Stimulated activated CD8-positive, alpha-beta memory T cell treated with anti-CD3 and anti-CD28 coated beads, Interleukin-7, amount 100 ng/mL, for 24 hours (primary cell): ENCODE measurements at regions not wholly inside any gene's neighbourhood (a gene's known extent, or its start where the extent isn't known, plus 50 kb on each side); places are given as distances from the start of the nearest gene placed in this dataset.
"Not testable (repeated sequence)": the region's sequence is repeated elsewhere in the genome, so short reads cannot be mapped to it uniquely, and the experiment has no call there.

Source experiments
- DNase-seq: peaks from one replicate; pipeline ENCODE4 v3.0.0-alpha.2; 2020; ENCODE audit warnings: low read depth

DNA sequence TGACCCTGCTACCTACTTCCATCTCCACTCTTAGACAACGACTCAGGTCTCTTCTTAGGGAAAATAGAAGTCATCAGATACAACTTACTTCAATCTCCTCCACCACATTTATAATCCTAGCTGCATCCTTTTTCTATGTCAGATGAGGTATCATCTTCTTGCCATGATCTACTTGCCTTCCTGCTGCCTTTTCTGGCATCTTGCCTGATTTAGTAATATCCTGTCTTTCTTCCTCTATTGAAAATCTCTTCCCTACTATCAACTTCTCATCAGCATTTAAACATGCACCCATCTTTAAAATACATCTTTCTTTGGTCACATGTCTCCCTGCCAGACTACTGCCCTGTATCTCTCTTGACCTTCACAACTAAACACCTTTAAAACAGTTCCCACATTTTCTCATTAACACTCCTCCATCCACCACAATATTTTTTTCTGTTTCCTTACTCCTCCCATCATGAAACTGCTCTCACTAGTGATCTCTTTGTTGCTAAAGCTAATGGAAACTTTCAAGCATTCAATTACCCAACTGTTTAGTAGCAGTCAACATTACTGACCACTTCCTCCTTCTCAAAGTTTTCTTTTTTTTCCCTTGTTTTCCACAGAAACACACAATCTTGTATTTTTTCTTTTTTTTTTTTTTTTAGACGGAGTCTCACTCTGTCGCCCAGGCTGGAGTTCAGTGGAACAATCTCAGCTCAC is 100.8 kb upstream of the CXorf66 start:
- no peak for DNase-seq

DNA sequence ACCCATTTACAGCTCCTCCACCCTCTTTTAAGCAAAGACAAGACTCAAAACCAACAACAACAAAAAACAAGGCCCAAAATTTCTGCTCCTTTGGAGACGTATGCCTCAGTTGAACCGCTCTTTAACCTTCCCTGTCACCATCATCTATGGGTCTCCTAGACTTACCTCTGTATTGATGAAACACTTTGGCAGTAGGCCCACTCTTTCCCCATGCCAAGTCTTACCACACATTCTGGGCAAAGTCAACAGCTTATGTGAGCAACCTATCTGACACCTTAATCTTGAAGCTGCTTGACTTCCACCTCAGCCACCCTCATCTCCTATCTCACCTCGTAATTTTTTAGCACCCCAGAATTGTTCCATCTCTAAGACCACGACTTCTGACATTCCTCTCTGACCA is 99.7 kb upstream of the CXorf66 start:
- no peak for DNase-seq

DNA sequence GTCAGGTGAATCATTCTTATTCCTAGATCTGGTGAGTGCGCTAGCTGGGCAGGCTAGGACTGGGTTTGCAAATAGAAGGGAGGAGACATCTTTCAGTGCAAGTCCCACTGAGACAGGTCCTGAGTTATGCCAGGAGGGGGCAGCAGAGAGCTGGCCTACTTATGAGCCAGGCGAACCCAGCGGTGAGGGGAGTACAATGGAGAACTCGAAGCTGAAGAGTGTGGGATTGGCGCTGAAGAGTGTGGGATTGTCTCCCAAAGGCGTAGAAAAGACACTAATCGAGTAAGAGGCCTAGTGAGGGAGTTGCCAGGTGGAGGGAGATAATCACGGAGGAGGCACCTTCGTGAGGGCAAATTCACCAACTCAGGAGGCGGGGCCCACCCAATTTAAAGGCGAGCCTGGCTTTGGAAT is 91.7 kb upstream of the CXorf66 start:
- DNase-seq: peak; percentile 13

DNA sequence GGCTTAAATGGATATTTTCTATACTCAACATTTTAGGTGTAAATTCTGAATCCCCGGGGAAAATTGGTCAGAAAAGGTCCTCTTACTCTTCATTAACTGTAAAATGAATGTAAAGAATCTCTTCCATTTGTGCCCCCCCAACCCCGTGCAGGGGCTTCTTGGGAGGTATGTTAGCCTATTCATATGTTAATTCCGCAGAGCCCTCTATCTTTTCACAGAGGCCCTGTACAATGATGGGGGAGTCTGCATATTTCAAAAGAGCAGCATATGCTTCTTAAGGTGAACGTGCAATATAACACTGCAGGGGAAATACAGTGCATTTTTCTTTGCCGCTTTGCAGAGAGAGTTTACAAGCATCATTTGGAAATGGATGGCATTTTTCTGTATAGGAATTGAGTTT is 88.5 kb upstream of the CXorf66 start:
- no peak for DNase-seq

DNA sequence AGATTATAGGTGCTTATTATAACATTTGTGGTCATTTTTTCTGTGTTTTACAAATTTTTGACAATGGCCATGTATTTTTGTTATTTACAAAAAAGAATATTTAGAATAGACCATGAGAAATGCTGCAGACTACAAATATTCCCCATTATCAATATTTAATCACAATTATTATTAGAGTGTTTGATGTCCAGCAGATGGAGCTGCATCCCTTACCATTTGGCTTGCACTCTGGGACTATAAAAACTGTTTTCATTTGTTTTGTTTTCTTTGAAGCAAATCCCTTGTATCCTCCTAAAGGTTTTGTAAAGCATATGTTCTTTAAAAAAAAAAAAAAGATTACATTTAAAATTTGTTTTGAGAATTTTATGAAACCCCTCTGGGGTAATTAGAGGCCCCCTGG is 85.6 kb upstream of the CXorf66 start:
- DNase-seq: no peak

DNA sequence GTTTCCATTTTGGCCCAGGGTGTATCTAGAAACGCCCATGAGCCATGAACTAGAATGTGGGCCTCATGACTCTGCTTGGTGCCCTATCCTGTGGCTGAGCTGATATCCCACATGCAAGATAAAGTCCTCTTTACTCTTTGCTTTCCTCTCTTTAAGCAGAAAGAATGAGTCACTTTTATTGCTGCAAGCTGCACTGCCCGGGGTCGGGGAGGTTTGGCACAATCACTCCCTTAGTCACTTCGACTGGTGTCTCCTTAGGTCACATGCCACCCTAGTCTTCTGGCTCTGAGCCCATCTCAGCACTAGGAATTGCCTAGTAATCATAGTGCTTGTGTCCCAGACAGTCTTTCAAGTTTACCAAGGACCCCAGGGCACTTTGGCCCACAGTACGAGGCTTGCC is 75.1 kb upstream of the CXorf66 start:
- DNase-seq: no peak

DNA sequence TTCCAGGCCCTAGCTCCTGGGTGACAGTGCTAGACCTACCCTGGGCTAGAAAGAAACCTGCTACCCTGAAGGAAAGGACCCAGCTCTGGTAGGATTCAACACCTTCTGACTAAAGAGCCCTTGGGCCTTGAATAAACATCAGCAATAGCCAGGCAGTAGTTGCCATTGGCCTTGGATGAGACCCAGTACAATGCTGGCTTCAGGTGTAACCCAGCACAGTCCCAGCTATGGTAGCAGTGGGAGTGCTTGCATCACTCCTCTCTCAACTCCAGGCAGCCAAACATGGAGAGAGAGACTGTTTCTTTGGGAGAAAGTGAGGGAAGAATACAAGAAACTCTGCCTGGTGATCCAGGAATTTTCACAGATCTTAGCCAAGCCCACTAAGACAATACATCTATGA is 73.5 kb upstream of the CXorf66 start:
- no peak for DNase-seq

DNA sequence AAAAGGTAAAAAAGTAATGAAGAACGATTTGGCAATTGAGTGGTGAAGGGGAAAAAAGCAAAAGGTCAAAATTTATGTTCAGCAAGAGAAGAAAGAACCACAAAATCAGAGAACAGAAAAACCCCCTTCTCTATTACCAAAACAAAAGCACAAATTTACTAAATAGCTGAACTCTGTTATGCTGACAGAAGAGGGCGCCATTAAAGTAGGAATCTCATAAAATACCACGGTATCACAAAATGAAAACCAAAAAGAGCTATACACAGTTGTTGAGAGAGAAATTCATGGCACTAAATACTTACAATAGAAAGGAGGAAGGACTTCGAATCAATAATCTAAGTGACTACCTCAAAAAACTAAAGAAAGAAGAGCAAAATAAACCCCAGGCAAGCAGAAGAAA is 69.6 kb upstream of the CXorf66 start:
- no peak for DNase-seq

DNA sequence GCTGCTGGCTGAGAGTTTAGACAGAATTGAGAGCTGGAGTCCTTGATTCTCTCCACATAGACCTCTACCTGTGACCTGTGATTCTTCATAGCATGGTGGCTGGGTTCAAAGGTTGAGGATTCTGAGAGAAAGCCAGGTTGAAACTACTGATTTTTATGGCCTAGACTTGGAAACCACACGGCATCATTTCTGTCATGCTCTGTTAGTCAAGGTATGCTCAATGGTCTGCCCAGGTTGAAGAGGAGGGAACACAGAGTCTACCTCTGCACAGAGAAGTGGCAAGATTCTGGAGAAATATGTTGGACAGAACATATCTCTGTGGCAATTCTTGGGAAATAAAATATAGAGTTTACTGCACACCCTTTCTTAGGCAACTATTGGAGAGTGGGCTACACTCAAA is 57.2 kb upstream of the CXorf66 start:
- no peak for DNase-seq

DNA sequence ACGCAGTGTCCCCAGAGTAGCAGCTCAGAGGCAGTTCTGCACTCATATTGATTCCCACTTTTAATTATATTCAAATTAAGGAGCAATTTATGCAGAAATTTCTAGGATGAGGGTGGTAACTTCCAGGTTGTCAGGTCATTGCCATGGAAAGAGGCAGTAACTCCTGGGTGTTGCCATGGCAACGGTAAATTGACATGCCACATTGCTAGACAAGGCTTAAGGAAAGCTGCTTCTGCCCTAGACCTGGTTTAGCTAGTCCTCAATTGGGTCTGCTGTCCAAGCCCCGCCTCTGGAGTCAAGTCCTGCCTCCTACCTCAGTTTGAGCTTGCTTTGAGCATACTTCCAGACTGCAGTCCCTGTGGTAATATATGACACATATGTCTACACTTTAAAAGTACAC is 53.8 kb upstream of the CXorf66 start:
- DNase-seq: not testable (repeated sequence)
